NCI-H1930 (cell line): ENCODE measurements at regions not wholly inside any gene's neighbourhood (a gene's known extent, or its start where the extent isn't known, plus 50 kb on each side); places are given as distances from the start of the nearest gene placed in this dataset.
"Not testable (repeated sequence)": the region's sequence is repeated elsewhere in the genome, so short reads cannot be mapped to it uniquely, and the experiment has no call there.

Experiments
- DNase-seq, 2 experiments: peaks; one replicate each; lab custom pipeline; 2025; lab: John Stamatoyannopoulos, UW

DNA sequence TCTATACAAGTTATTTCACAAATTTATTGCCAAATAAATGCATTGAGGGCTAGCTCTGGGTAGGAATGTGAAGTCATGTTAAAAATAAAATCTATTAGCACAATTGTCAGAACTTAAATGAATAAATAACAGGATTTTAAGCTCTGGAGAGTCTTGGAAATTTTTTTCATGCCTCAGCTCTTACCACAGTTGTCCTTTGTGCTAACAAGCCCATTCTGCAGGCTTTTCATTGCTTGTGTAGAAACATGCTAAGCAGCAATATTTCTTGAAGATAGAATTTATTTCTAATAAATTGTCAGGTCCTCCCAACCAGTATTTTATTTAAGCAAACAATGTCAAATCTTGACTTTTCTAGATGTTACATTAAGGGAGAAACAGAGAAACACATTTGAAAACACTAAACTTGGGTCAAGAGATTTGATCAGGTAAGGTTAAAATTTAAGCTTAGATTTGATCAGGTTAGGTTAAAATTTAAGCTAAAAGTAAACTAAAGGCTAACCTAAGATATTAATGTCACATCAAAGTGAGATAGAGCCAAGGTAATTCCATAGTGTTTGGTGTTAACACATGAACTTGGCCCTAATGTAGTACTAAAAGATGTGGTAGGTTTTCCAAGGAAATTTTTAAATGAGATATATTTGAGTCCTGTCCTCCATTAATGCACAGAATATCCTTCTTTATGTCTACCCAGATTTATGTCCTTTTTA is 179.1 kb upstream of the IL1RAPL1 start:
- DNase-seq, result no peak

DNA sequence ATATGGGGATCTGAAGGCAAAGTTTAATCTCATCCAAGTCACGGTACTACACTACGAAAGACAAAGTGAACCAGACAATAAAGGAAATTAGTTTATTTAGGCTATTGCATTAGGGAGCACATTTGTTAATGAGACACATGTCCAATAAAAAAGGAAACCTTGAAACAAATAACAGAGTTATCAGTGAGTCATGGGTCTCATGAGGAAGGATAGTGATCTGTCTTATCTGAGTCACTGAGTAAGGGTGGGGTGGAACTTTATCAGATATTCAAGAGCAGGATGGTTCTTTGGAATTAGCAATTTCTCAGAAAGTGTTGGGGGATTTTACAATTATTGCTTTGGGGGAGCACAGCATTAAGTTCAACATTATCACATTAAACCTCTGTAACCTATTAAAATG is 188.9 kb upstream of the IL1RAPL1 start:
- DNase-seq, result no peak

DNA sequence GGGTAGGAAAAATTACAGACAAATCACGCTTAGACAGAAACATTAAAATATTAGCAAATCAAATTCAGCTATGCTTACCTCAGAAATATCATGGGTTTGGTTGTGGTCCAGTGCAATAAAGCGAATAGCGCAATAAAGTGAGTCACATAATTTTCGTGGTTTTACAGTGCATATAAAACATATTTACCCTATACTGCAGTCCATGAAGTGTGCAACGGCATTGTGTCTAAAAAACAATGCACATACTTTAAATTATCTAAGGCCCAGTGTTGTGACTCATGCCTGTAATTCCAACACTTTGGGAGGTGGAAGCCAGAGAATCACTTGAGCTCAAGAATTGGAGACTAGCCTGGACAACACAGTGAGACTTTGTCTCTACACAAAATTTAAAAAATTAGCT is 195.7 kb upstream of the IL1RAPL1 start:
- DNase-seq, result no peak

DNA sequence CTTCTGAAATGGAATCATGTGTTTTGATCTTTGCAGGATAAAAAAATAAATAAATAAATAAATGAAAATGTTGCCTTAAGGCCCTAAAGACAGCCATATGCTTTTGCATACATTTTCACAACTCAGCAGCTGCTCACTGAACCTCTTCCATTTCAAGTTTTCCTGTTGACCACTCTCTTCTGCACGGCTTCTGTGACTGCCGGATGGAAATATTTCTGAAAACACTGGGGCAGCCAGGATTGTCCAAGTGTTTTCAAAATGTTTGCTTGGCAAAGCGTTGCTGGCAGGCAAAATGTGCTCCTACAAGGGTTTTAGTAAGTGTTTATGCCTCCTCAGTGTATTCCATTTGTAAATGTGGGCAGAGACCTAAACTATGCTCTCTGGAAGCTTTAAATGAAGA is 208.1 kb upstream of the IL1RAPL1 start:
- DNase-seq, result no peak

DNA sequence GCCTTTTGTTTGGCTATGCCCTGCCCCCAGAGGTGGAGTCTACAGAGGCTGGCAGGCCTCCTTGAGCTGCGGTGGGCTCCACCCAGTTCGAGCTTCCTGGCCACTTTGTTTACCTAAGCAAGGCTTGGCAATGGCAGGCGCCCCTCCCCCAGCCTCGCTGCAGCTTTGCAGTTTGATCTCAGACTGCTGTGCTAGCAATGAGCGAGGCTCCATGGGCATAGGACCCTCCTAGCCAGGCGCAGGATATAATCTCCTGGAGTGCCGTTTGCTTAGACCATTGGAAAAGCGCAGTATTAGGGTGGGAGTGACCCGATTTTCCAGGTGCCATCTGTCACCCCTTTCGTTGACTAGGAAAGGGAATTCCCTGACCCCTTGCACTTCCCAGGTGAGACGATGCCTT is 219.6 kb upstream of the IL1RAPL1 start:
- DNase-seq, result not testable (repeated sequence)

DNA sequence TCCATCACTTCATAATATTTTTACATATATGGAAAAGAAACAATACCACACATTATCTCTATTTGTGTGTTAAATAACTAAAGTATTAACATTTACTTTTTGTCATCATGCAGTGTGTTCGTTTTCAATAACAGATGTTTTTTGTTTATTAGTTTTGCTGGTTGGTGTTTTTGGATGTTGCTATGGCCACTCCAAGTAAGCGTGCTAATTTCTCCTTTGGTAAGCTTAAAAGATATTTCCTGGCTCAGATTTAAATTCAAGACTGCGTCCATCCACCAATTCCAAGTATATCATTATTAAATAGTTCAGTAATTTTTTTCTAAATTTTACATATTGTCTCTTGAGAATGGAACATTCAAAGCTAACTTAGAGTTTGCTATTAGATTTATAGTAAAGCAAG is 235.4 kb upstream of the IL1RAPL1 start:
- no peak for DNase-seq

- no peak for DNase-seq
Observed at GRCh38 chrX:28349888-28350287, 237.4 kb upstream of the IL1RAPL1 start.

DNA sequence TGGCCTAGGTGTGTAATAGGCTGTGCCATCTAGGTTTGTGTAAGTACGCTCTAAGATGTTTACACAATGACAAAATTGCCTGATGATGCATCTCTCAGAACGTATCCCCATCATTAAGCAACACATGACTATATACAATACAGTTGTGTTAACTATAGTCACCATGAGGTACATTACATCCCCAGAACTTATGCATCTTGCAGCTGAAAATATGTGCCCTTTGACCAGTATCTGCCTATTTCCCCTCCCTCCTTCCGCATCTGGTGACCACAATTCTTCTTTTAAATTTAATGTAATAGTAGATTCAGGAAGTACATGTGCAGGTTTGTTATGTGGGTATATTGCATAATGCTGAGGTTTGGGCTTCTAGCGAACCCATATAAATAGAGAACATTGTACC is 239.8 kb upstream of the IL1RAPL1 start:
- no peak for DNase-seq

GRCh38 chrX:28329156-28329555 is 258.1 kb upstream of the IL1RAPL1 start:
- no peak for DNase-seq

GRCh38 chrX:28324321-28324721 is 262.9 kb upstream of the IL1RAPL1 start:
- DNase-seq, result no peak

GRCh38 chrX:28321286-28321685 is 266.0 kb upstream of the IL1RAPL1 start:
- no peak for DNase-seq

GRCh38 chrX:28312965-28313364 is 274.3 kb upstream of the IL1RAPL1 start:
- no peak for DNase-seq

- DNase-seq, result no peak
Observed at GRCh38 chrX:28312259-28312658, 275.0 kb upstream of the IL1RAPL1 start.

DNA sequence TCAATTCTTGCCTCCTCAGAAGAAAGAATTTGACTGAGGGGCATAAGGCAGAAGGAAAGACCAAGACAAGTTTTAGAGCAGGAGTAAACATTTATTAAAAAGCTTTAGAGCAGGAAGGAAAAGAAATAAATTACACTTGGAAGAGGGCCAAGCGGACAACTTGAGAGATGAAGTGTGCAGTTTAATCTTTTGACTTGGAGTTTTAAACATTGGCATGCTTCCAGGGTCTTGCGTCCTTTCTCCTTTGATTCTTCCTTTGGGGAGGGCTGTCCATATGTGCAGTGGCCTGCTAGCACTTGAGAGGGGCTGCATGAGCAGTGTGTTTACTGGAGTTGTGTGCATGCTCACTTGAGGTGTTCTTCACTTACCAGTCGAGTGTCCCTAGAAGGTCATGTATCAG is 275.8 kb upstream of the IL1RAPL1 start:
- no peak for DNase-seq

GRCh38 chrX:28303486-28303885 is 283.8 kb upstream of the IL1RAPL1 start:
- no peak for DNase-seq

GRCh38 chrX:28278726-28279125 is 297.5 kb upstream of the DCAF8L1 start:
- no peak for DNase-seq

DNA sequence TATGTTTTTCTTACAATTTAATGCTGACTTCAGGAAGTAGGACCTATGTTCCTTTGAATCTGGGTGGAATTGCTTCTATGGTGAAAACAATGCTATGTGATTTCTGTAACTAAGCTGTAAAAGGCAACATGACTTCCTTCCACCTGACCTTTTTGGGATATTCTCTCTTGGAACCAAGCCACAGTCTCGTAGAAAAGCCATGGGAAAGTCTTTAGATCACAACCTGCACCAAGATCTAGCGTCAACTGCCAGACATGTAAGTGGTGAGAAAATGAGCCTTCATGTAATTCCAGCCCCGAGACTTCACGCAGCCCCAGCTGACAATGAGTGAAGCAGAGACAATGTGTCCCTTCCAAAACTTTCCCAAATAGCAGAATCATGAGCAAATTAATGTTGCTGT is 297.0 kb upstream of the DCAF8L1 start:
- no peak for DNase-seq

DNA sequence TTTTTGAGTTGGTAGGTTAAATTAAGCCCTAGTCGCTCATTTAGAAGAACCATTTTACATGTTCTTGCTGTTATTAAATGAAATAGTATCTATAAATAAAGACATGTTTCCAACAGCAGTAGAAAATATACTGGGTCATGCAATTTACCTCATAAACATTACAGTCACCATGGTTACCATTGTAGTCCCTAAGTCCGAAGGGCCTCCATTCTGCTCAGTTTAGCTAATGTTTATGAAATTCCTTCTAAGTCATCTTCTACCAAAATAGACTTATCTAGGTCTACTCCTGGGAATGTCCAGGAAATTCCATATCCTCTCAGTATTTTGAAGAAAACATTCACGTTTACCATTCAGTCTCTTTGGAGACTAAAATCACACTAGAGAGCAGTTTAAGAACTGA is 292.5 kb upstream of the DCAF8L1 start:
- no peak for DNase-seq

GRCh38 chrX:28246675-28247074 is 265.4 kb upstream of the DCAF8L1 start:
- no peak for DNase-seq

DNA sequence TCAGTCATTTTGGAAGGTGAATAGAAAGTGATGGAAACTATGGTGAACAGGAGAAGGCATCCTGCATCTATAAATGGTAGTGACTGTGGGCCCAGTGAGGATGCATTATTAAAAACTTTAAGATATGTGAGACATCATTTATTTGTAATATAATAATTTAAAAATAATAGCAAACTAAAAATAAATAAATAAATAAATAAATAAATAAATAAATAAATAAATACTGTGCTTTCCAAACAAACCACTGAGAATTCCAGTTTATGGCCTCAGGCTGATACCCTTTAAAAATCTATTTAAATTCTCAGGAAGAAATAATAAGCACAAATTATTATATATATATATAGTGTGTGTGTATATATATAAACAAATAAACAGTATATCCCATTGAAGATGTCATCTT is 248.0 kb upstream of the DCAF8L1 start:
- no peak for DNase-seq

DNA sequence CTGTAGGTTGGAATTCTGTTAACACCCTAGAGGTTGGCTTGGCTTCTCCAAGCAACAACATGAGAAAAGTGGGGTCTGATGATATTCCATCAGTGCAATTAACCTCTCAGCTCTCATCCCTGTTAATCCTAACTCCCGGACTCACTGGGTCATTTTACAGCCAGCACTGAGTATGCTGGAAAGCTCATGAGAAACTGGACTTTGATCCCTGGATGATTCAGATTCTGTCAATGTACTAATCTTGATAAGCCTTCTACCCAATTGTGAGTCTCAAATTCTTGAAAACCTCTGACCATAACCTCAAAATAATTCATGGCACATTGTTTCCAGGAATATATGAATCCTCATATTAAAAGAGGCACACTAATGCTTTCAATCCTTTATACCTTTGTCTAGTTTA is 244.3 kb upstream of the DCAF8L1 start:
- DNase-seq, result no peak

DNA sequence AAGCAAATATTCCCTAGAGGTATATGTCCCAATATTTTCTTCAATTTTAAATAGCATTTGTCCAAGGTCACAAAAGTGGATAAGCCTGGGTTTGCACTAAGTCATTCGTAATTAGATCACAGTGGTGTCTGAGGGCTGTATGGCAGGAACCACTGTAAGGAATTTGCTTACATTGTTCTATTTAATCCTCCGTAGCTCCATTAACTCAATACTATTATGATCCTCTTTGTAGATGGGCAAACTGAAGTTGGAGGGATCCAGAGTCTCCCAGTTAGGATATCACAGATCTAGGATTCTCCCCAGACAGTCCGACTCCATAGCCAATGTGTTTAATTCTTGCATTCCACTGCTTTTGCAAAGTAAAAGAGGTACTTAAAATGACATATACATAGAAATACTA is 242.7 kb upstream of the DCAF8L1 start:
- no peak for DNase-seq

DNA sequence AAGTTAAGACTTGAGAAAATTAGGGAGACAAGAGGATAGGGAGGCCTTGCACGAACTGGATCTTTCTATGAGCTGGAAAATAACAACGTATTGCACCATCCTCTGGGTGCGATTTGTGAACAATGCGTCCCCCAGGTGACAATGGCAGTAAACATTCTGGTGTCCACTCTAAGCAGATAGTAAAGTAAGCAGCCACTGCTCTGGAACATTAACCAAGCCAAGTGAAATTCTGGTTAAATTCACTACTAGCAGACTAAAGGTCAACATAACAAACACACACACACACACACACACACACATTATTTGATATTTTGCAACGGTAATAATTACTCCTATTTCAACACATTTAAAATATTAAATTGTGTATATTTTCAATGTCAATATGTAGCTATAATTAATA is 242.2 kb upstream of the DCAF8L1 start:
- DNase-seq, result no peak

DNA sequence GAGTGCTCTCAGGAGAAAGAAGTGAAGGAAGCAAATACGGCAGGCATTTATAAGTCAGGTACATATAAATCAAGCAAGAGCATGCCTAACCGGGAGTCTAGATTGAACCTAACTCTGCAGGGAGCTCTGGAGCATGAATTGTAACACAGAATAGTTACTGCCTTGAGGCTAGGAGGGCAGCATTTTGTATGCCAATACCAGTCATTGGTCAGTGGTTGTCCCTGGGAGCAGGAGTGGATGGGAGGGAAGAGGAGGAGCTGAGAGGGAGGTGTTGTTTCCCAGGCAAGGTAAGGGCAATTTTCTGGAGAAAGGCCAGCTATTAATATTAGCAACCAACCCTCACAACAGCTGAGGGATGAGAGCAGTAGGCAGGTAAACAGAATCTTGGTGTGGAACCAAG is 224.7 kb upstream of the DCAF8L1 start:
- DNase-seq, result no peak

DNA sequence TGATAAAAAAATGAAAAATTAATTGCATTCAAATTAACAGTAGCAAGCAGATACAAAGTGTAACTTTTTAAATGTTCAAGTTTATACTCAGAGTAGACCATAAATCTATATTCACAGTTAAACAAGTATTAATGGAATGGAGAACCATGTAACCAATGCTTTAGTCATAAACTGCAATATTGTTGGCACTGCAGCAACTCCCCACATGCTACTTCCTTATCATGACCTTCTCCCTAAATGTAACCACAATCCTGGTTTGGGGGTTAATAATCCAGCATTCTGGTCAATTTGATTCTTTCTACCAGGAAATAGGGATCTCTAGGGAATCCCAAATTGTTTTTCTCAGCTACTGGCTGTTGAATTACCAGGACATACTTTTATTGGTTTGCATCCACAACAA is 223.9 kb upstream of the DCAF8L1 start:
- no peak for DNase-seq
